RWPE2 (cell line): ENCODE measurements at regions not wholly inside any gene's neighbourhood (a gene's known extent, or its start where the extent isn't known, plus 50 kb on each side); places are given as distances from the start of the nearest gene placed in this dataset.

ENCODE experiments used
- ATAC-seq: fragments of 200-7000 bp; cut with Tn5 transposase; 3 replicates; pipeline ENCODE4 v1.9.1; 2021; ENCODE audit warnings: low read depth
- DNase-seq: peaks from one replicate; pipeline ENCODE4 v3.0.0-alpha.2; 2020; ENCODE audit warnings: low spot score
- H3K27ac ChIP-seq: fragments of 450-650 bp; 2 replicates; pipeline ENCODE4 v1.5.1; 2017; ENCODE audit warnings: mild to moderate bottlenecking; ENCODE audit not compliant: poor library complexity, severe bottlenecking
- H3K27me3 ChIP-seq: fragments of 250-450 bp; sonication (Bioruptor Pico); 2 replicates; pipeline ENCODE4 v1.5.1; 2021; ENCODE audit warnings: mild to moderate bottlenecking, moderate library complexity; ENCODE audit not compliant: insufficient read depth, poor library complexity, severe bottlenecking
- H3K36me3 ChIP-seq: fragments of 250-450 bp; sonication (Bioruptor Pico); 2 replicates; pipeline ENCODE4 v1.5.1; 2020; ENCODE audit warnings: low read depth, mild to moderate bottlenecking, moderate library complexity
- H3K4me1 ChIP-seq: fragments of 250-450 bp; sonication (Bioruptor Pico); 2 replicates; pipeline ENCODE4 v1.5.1; 2021; ENCODE audit warnings: mild to moderate bottlenecking, moderate library complexity; ENCODE audit not compliant: insufficient read depth, poor library complexity, severe bottlenecking
- H3K4me3 ChIP-seq: fragments of 250-450 bp; sonication (Bioruptor Pico); 2 replicates; pipeline ENCODE4 v1.5.1; 2021; ENCODE audit warnings: mild to moderate bottlenecking, moderate library complexity; ENCODE audit not compliant: severe bottlenecking
- H3K9me3 ChIP-seq: fragments of 250-450 bp; sonication (Bioruptor Pico); 2 replicates; pipeline ENCODE4 v1.5.1; 2021; ENCODE audit warnings: mild to moderate bottlenecking, moderate library complexity; ENCODE audit not compliant: severe bottlenecking
- TF ChIP-seq, protein P1 (sequence below): fragments of 450-650 bp; IDR thresholded peaks from one replicate; pipeline ENCODE4 v1.5.1; 2017; ENCODE audit warnings: mild to moderate bottlenecking, moderate library complexity; ENCODE audit not compliant: poor library complexity, severe bottlenecking

- ATAC-seq, result no peak
- Histone ChIP-seq H3K4me1 (no peaks in the 10 kb centered on the region), H3K4me3 (no peak overlapping the region), H3K9me3 (no peaks in the 10 kb centered on the region), H3K27ac (no peak overlapping the region), H3K36me3 (no peaks in the 10 kb centered on the region), H3K27me3 (no peaks in the 10 kb centered on the region)
- DNase-seq, result no peak
- TF ChIP-seq, protein P1, sequence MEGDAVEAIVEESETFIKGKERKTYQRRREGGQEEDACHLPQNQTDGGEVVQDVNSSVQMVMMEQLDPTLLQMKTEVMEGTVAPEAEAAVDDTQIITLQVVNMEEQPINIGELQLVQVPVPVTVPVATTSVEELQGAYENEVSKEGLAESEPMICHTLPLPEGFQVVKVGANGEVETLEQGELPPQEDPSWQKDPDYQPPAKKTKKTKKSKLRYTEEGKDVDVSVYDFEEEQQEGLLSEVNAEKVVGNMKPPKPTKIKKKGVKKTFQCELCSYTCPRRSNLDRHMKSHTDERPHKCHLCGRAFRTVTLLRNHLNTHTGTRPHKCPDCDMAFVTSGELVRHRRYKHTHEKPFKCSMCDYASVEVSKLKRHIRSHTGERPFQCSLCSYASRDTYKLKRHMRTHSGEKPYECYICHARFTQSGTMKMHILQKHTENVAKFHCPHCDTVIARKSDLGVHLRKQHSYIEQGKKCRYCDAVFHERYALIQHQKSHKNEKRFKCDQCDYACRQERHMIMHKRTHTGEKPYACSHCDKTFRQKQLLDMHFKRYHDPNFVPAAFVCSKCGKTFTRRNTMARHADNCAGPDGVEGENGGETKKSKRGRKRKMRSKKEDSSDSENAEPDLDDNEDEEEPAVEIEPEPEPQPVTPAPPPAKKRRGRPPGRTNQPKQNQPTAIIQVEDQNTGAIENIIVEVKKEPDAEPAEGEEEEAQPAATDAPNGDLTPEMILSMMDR, result no peak
Measured at GRCh38 chr5:63255594-63255993, 677.0 kb downstream of the LRRC70 start.

GRCh38 chr5:63250939-63251338, 672.3 kb downstream of the LRRC70 start:
- TF ChIP-seq, protein P1, result no peak
- H3K27ac ChIP-seq, result no peak overlapping the region
- no peaks in the 10 kb centered on the region for H3K9me3 ChIP-seq
- ATAC-seq (no peak), DNase-seq (no peak)
- no peaks in the 10 kb centered on the region for H3K4me1 ChIP-seq
- H3K36me3 ChIP-seq, result no peaks in the 10 kb centered on the region
- H3K27me3 ChIP-seq, result no peaks in the 10 kb centered on the region
- H3K4me3 ChIP-seq, result no peak overlapping the region

DNA sequence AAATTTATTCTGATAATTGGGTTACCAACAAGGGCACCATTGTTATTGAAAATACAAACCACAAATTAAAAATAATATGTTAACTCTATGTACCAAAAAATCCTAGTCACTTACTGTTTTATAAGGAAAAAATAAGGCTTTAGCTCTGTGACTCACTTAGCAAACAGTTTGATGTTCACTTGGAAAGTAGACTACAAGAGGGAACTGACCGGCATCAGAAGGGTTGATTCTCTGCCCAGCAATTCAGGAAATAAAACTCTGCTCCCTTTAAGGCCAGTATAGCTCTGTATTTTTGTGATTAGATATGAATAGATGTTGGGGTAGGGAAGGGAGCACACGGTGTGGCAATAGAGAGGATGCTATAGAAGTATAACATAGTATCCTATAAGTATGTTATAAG, 671.3 kb downstream of the LRRC70 start:
- Histone ChIP-seq H3K4me1 (no peaks in the 10 kb centered on the region), H3K36me3 (no peaks in the 10 kb centered on the region), H3K27me3 (no peaks in the 10 kb centered on the region), H3K4me3 (no peak overlapping the region), H3K27ac (no peak overlapping the region), H3K9me3 (no peaks in the 10 kb centered on the region)
- DNase-seq, result no peak
- TF ChIP-seq, protein P1, result no peak
- no peak for ATAC-seq

- TF ChIP-seq, protein P1, result no peak
- no peak for ATAC-seq
- no peak for DNase-seq
- Histone ChIP-seq H3K36me3 (no peaks in the 10 kb centered on the region), H3K27me3 (no peaks in the 10 kb centered on the region), H3K4me3 (no peak overlapping the region), H3K9me3 (no peaks in the 10 kb centered on the region), H3K4me1 (no peaks in the 10 kb centered on the region), H3K27ac (no peak overlapping the region)
Measured at GRCh38 chr5:63247651-63248050, 669.0 kb downstream of the LRRC70 start.

- H3K36me3 ChIP-seq, result no peaks in the 10 kb centered on the region
- no peaks in the 10 kb centered on the region for H3K9me3 ChIP-seq
- peaks cover 5% of the 10 kb centered on the region for H3K27me3 ChIP-seq
- DNase-seq, result no peak
- H3K4me1 ChIP-seq, result no peaks in the 10 kb centered on the region
- no peak overlapping the region for H3K4me3 ChIP-seq
- TF ChIP-seq, protein P1, result no peak
- no peak overlapping the region for H3K27ac ChIP-seq
- ATAC-seq, result peak; percentile 63
Measured at GRCh38 chr5:63245271-63245670, 666.7 kb downstream of the LRRC70 start.
